DMS53 treated with DMSO at 0.1 percent for 48 hours (cell line): ENCODE measurements at regions not wholly inside any gene's neighbourhood (a gene's known extent, or its start where the extent isn't known, plus 50 kb on each side); places are given as distances from the start of the nearest gene placed in this dataset.
"Not testable (repeated sequence)": the region's sequence is repeated elsewhere in the genome, so short reads cannot be mapped to it uniquely, and the experiment has no call there.

ENCODE experiments used
- DNase-seq: peaks from one replicate; lab custom pipeline; 2025; ENCODE audit not compliant: unreplicated experiment; lab: John Stamatoyannopoulos, UW

GRCh38 chr20:53800883-53801604 is 207.4 kb upstream of the ZNF217 start:
- peak; percentile 2 for DNase-seq

GRCh38 chr20:53800418-53800817 is 206.8 kb upstream of the ZNF217 start:
- DNase-seq = no peak

GRCh38 chr20:53797085-53797484 is 203.4 kb upstream of the ZNF217 start:
- DNase-seq = no peak

- DNase-seq = no peak
Measured at GRCh38 chr20:53795170-53795569, 201.5 kb upstream of the ZNF217 start.

GRCh38 chr20:53794529-53795115 is 201.0 kb upstream of the ZNF217 start:
- no peak for DNase-seq

- DNase-seq = no peak
Measured at GRCh38 chr20:53793783-53794383, 200.2 kb upstream of the ZNF217 start.

- DNase-seq = no peak
Measured at GRCh38 chr20:53792946-53793536, 199.4 kb upstream of the ZNF217 start.

GRCh38 chr20:53789989-53790675 is 196.5 kb upstream of the ZNF217 start:
- no peak for DNase-seq

GRCh38 chr20:53788253-53789022 is 194.8 kb upstream of the ZNF217 start:
- no peak for DNase-seq

- DNase-seq = not testable (repeated sequence)
Measured at GRCh38 chr20:53787491-53787931, 193.9 kb upstream of the ZNF217 start.

- peak; percentile 48 for DNase-seq
Measured at GRCh38 chr20:53786445-53787267, 193.0 kb upstream of the ZNF217 start.

- DNase-seq = peak; percentile 78
Measured at GRCh38 chr20:53786071-53786444, 192.4 kb upstream of the ZNF217 start.

GRCh38 chr20:53785320-53785719 is 191.7 kb upstream of the ZNF217 start:
- DNase-seq = no peak

- DNase-seq = no peak
Measured at GRCh38 chr20:53783768-53784167, 190.1 kb upstream of the ZNF217 start.

GRCh38 chr20:53782612-53783246 is 189.1 kb upstream of the ZNF217 start:
- no peak for DNase-seq

GRCh38 chr20:53779822-53780221 is 186.2 kb upstream of the ZNF217 start:
- DNase-seq = no peak

- DNase-seq = no peak
Measured at GRCh38 chr20:53778736-53779135, 185.1 kb upstream of the ZNF217 start.

GRCh38 chr20:53778041-53778516 is 184.4 kb upstream of the ZNF217 start:
- DNase-seq = no peak

- DNase-seq = not testable (repeated sequence)
Measured at GRCh38 chr20:53777402-53777801, 183.8 kb upstream of the ZNF217 start.
